GM12878 (cell line): ENCODE measurements at regions not wholly inside any gene's neighbourhood (a gene's known extent, or its start where the extent isn't known, plus 50 kb on each side); places are given as distances from the start of the nearest gene placed in this dataset.

ENCODE experiments used
- ATAC-seq: fragments of 200-7000 bp; cut with Tn5 transposase; 3 replicates; pipeline ENCODE4 v1.9.1; 2020; ENCODE audit warnings: mild to moderate bottlenecking, moderate library complexity
- BruUV-seq: library from RNA; stranded (reverse); fragments of 400-500 nt; replicated peaks from 2 replicates; lab custom pipeline; 2021; lab: Mats Ljungman, UMichigan
- CTCF ChIA-PET: fragments of 300-600 bp; sonication (Branson Sonifier 250); formaldehyde crosslinking; extraction: SDS; loops from one replicate; lab custom pipeline; 2021; ENCODE audit warnings: inconsistent platforms; lab: Yijun Ruan, JAX
- POLR2A ChIA-PET: fragments of 350-600 bp; formaldehyde crosslinking; extraction: SDS; loops from one replicate; lab custom pipeline; 2021; ENCODE audit warnings: inconsistent platforms; lab: Charles Lee
- RAD21 ChIA-PET: fragments of 300-600 bp; sonication (Branson Sonifier 250); formaldehyde crosslinking; loops from one replicate; lab custom pipeline; 2023; ENCODE audit warnings: antibody characterized with exemption; ENCODE audit not compliant: unreplicated experiment; lab: Charles Lee
- SMC1A ChIA-PET: fragments of 300-600 bp; sonication (Branson Sonifier 250); formaldehyde crosslinking; loops from one replicate; lab custom pipeline; 2023; ENCODE audit not compliant: unreplicated experiment, uncharacterized antibody; lab: Charles Lee
- DNase-seq: peaks from one replicate; pipeline ENCODE4 v3.0.0-alpha.2; 2011; ENCODE audit warnings: low read depth, low spot score
- FAIRE-seq: peaks from 3 replicates; lab custom pipeline; 2011; peaks lifted over from hg19 to GRCh38; lab: Jason Lieb, UNC
- H2AFZ ChIP-seq: 2 replicates; pipeline ENCODE4 v1.6.0; 2011; ENCODE audit warnings: low read depth, low read length, control low read depth; ENCODE audit not compliant: control insufficient read depth
- H3K27ac ChIP-seq: 2 replicates; pipeline ENCODE4 v1.5.1; 2011; ENCODE audit warnings: control low read depth; ENCODE audit not compliant: control insufficient read depth, insufficient read depth
- H3K27me3 ChIP-seq, 2 experiments: replicated peaks in 1 of 2; 2 replicates each; pipeline versions ENCODE4 v1.6.0 to v1.6.1; 2011; ENCODE audit warnings: low read length in 1 of 2; ENCODE audit not compliant: control insufficient read depth in 2 of 2, insufficient read depth in 2 of 2
- H3K36me3 ChIP-seq, 2 experiments: 2 replicates each; pipeline ENCODE4 v1.5.1; 2011; ENCODE audit warnings: low read length in 1 of 2; ENCODE audit not compliant: control insufficient read depth in 2 of 2, insufficient read depth in 2 of 2
- H3K4me1 ChIP-seq: 2 replicates; pipeline ENCODE4 v1.6.1; 2011; ENCODE audit warnings: mild to moderate bottlenecking, low read length, moderate library complexity, mixed read lengths; ENCODE audit not compliant: control insufficient read depth, insufficient read depth
- H3K4me2 ChIP-seq: 2 replicates; pipeline ENCODE4 v1.6.0; 2011; ENCODE audit warnings: control low read depth; ENCODE audit not compliant: control insufficient read depth, insufficient read depth
- H3K4me3 ChIP-seq: fragments of 200-600 bp; sonication (generic); 2 replicates; pipeline ENCODE4 v1.5.1; 2016
- H3K79me2 ChIP-seq: 2 replicates; pipeline ENCODE4 v1.6.0; 2011; ENCODE audit warnings: low read length; ENCODE audit not compliant: control insufficient read depth, insufficient read depth
- H3K9ac ChIP-seq: 2 replicates; pipeline ENCODE4 v1.8.0; 2011; ENCODE audit warnings: low read length, control low read depth, mixed read lengths; ENCODE audit not compliant: control insufficient read depth, insufficient read depth
- H3K9me3 ChIP-seq: replicated peaks from 3 replicates; pipeline ENCODE4 v1.5.1; 2011; ENCODE audit warnings: mild to moderate bottlenecking, low read length; ENCODE audit not compliant: control insufficient read depth, insufficient read depth
- H4K20me1 ChIP-seq: 2 replicates; pipeline ENCODE4 v1.6.0; 2011; ENCODE audit not compliant: control insufficient read depth, insufficient read depth
- CHD1 ChIP-seq: IDR thresholded peaks from 2 replicates; pipeline ENCODE4 v1.6.1; 2012; ENCODE audit warnings: low read depth, low read length, improper control_type of control experiment
- CHD2 ChIP-seq: IDR thresholded peaks from 2 replicates; pipeline ENCODE4 v1.6.1; 2011; ENCODE audit warnings: low read depth, low read length, improper control_type of control experiment, borderline replicate concordance
- CHD4 ChIP-seq: fragments of 200-600 bp; sonication (generic); IDR thresholded peaks from 2 replicates; pipeline ENCODE4 v1.6.1; 2016; ENCODE audit warnings: mild to moderate bottlenecking
- EGR1 ChIP-seq, 2 experiments: IDR thresholded peaks; 1 replicate in 1 of 2; 2 replicates in 1 of 2; pipeline ENCODE4 v1.6.1; 2011 to 2012; ENCODE audit warnings: low read depth in 2 of 2, low read length in 2 of 2, borderline replicate concordance in 1 of 2, mild to moderate bottlenecking in 1 of 2, moderate library complexity in 1 of 2
- SMAD1 ChIP-seq: fragments of 450-650 bp; IDR thresholded peaks from 2 replicates; pipeline ENCODE4 v1.6.1; 2018; ENCODE audit warnings: mild to moderate bottlenecking, low read depth; ENCODE audit not compliant: partially characterized antibody
- WGBS: methylation state at CpG from one replicate; pipeline ENCODE4 v1.1.6; 2016; ENCODE audit warnings: low lambda C conversion rate; ENCODE audit not compliant: insufficient replicate concordance, insufficient coverage; ENCODE audit errors: missing lambda C conversion rate; 5-methylcytosine and 5-hydroxymethylcytosine counted together
- in situ Hi-C: fragments of 300-500 bp; cut with MboI; formaldehyde crosslinking; loops from 9 replicates; pipeline ENCODE4 v1.14.3; 2018; ENCODE audit warnings: mixed read lengths
- intact Hi-C: fragments of 100-400 bp; cut with micrococcal nuclease; formaldehyde crosslinking; loops from one replicate; pipeline ENCODE4 v1.14.2; 2022; ENCODE audit not compliant: unreplicated experiment
- TF ChIP-seq, protein P1 (sequence below): IDR thresholded peaks from 2 replicates; pipeline ENCODE4 v1.6.1; 2011; ENCODE audit warnings: low read depth, mild to moderate bottlenecking, low read length, moderate library complexity, borderline replicate concordance; ENCODE audit errors: extremely low read depth

DNA sequence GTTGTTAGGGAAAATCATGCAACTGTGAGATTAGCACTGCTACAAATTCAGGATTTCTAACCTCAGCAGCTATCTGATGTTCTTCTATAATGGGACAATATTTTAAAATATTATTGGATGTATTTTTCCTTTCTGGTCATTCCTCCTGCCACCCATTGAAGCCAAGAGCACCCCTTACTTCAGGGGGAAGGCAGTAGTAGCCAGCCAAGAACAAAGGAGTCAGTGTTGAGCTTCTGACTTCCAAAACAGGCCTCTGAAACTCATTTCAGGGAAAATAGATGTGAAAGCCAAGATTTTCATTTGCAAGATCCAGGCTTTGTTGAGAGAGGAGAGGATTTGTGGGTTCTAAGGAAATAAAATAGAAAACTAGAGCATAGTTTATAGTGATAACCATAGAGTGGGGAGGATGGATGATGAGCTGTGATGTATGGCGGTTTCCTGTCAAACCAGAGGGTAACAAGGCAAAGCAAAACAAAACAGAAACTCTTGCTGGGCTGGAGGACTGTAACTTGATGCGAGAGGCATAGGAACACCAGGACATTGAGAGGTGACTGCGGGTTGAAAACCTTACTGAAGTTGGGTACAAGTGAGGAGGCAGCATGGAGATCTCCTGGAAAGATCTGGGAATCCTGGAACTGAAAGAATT, 173.7 kb upstream of the LEF1 start (continued):
- no peak for TF ChIP-seq CHD4

DNA sequence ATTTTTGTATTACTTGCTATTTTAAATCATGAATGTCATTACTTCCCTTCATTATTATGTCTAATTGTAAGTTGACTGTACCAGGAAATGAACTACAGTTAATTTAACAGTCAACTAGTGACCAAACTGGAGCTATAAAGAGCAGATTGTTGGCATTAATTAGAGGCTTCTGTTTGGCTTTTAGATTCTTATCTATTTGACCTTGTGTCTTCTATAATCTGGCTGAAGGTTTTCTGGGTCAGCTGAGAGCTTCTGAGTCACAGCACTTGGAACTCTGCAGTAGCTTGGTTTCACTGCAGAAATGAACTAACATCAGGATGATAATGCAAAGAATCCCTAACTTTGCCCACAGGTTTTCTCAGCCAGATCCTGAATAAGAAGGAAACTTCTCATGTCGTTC, 169.2 kb upstream of the LEF1 start:
- no peak for FAIRE-seq
- H3K4me2 ChIP-seq, result no peak overlapping the region
- ATAC-seq, result no peak
- H3K27me3 ChIP-seq, result no peaks in the 10 kb centered on the region
- no peak overlapping the region for H3K9ac ChIP-seq
- H4K20me1 ChIP-seq, result no peaks in the 10 kb centered on the region
- ChIA-PET RAD21 (interaction anchor here (1.0 kb wide), 1 partner anchor 140 kb away, joined by 3 read pairs; no protein-coding TSS in a partner anchor), POLR2A (no interaction called here), SMC1A (interaction anchor here (0.8 kb wide), 1 partner anchor 18 kb away, joined by 4 read pairs; no protein-coding TSS in a partner anchor), CTCF (interaction anchor here (1.7 kb wide), 1 partner anchor 8 kb away, joined by 3 read pairs; no protein-coding TSS in a partner anchor)
- 0% methylated on average over 1 of the region's 1 CpG for WGBS
- no peak for TF ChIP-seq EGR1 (IDR thresholded peaks at IDR 0.05; ENCODE audit: borderline replicate concordance in 1 of 2, low read depth in 2 of 2, low read length in 2 of 2)
- TF ChIP-seq, protein P1, sequence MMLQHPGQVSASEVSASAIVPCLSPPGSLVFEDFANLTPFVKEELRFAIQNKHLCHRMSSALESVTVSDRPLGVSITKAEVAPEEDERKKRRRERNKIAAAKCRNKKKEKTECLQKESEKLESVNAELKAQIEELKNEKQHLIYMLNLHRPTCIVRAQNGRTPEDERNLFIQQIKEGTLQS, result no peak
- no peak for TF ChIP-seq SMAD1
- TF ChIP-seq CHD2, result no peak
- no peak for TF ChIP-seq CHD1
- H3K4me3 ChIP-seq, result no peak overlapping the region
- no TSS peak for BruUV-seq
- in situ Hi-C loops, result no loop called here
- H3K79me2 ChIP-seq, result no peaks in the 10 kb centered on the region
- H3K9me3 ChIP-seq, result no peaks in the 10 kb centered on the region
- intact Hi-C loops, result no loop called here
- no peaks in the 10 kb centered on the region for H3K36me3 ChIP-seq
- H3K4me1 ChIP-seq, result no peaks in the 10 kb centered on the region
- no peak overlapping the region for H2AFZ ChIP-seq
- no peak overlapping the region for H3K27ac ChIP-seq
- no peak for DNase-seq
